GM18498 (cell line): ENCODE measurements at regions not wholly inside any gene's neighbourhood (a gene's known extent, or its start where the extent isn't known, plus 50 kb on each side); places are given as distances from the start of the nearest gene placed in this dataset.

Experiments used
- ATAC-seq: cut with Tn5 transposase; IDR thresholded peaks from one replicate; pipeline ENCODE4 v1.9.1; 2021; ENCODE audit warnings: mild to moderate bottlenecking, moderate library complexity; ENCODE audit not compliant: unreplicated experiment

DNA sequence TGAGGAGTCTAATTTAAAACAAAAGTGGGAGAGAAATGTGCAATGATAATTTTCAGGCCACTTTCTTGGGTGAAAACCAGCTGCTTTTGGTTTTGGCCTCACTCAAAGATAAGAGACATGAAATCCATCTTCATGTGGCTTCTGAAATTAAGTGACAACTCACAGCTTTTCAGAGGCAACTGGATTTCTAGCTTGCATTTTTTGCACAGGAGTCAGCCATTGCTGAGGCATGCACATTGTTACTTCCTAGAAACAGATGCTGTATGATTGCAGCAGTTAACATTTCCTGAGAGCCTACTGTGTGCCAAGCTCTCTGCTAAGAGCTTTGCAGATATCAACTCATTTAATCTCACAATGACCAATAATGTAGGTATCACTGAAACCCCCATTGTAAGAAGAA lies 562.6 kb downstream of the NR2F1-AS1 start:
- ATAC-seq = no peak

DNA sequence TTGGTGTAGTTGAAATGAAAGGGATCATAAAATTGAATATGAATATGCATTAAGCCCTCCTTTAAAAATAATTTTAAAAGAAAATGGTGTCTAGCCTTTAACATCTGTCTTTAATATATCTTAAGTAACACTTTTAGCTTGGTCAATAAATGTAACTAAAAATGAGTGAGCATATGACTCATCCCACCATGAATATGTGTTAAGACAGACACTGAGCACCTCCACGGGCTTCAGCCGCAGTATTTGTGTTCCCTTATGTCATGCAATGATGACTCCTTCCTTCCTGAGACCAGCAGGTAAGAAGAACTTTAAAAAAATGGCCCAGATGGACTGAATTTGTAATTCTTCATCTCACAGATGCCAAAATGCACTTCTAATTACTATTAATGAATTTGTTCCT lies 563.2 kb downstream of the NR2F1-AS1 start:
- no peak for ATAC-seq

DNA sequence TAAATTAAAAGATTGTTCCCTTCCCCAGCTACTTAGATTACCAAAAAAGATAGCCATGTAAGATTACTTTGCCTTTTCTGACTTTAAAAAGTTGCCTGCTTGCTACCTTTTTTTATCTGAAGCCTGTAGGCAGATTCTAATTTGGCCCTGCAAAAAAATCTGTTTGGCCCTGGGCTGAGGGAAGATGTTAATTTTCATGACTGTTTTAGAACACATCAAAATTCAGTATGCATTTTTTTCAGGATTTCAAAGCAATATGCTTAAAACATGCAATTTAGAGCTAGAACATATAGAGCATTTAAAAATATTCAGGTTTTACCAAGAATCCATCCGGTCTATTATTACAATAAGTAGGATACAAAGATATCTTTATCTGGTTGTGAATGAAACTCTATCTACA lies 563.6 kb downstream of the NR2F1-AS1 start:
- ATAC-seq = no peak

DNA sequence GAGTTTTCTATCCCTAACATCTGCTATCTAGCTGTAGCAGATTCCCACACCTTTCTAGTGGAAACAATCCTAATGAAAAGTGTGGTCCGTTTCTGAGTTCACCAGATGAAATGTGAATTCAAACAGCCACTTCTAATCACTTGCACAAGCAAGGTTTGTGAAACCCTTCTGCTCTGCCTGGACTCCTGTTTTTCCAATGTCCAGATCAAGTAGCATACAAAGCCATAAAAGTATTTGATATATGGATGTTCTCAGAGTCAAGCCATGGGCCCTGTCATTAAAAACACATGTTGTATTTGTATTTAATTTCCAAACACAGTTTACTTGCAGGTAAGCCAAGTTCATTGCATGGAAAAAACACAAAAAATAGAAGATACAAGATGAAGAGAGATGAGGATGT lies 570.4 kb downstream of the NR2F1-AS1 start:
- no peak for ATAC-seq

DNA sequence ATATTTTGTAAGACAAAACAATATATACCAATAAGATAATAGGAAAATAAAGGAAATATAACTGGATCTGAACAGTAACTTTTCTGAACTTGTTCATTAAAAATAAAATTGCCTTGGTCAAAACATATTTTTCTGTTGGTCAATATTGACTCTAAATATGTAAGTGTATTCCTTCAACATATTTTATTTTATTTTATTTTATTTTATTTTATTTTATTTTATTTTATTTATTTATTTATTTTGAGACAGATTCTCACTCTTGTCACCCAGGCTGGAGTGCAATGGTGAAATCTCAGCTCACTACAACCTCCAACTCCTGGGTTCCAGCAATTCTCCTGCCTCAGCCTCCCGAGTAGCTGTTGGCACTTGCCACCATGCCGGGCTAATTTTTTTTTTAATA lies 571.0 kb downstream of the NR2F1-AS1 start:
- ATAC-seq = no peak

DNA sequence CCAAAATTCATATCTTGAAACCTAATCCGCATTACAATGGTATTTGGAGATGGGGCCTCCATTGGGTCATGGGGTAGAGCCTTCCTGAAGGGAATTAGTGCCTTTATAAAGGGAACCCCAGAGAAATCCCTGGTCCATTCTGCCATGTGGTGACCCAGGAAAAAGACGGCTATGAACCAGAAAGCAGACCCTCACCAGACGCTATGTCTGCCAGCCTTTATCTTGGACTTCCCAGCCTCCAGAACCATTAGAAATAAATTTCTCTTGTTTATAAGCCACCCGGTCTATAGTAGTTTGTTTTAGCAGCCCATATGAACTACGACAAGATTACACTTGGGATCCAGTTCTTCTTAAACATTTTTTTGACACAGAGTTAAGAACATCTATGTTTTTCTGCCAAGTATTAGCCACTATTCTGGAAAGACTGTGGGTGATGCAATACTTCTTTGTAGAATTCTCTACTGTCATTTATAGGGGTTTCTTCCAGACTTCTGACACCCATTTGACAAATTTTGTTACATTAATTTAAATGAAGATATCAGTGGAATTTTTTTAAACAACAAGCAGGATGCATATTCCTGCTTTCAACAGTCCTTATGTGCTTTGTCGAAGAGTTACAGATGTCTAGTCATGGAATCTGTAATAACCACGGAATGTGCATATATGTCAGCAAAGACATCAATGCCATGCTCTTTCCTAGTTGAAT lies 572.4 kb downstream of the NR2F1-AS1 start:
- ATAC-seq = no peak

DNA sequence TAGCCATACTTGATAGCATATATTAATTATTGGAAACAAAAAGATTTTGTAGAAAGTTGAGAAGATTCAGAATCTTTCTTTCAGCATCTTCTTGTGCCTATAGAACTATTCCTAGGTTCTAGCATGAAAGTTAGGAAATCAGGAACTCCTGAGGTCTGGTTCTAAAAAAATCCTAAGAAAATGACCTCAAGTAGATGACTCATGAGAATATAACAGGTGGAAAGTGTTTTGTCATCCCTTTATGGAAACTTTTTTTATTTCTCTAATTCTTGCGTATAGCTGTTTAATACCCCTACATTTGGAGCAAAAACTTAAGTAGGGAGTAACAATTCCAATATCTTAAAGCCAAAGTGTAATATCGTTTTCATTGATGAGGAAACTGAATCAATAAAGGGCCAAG lies 574.1 kb downstream of the NR2F1-AS1 start:
- ATAC-seq = no peak

DNA sequence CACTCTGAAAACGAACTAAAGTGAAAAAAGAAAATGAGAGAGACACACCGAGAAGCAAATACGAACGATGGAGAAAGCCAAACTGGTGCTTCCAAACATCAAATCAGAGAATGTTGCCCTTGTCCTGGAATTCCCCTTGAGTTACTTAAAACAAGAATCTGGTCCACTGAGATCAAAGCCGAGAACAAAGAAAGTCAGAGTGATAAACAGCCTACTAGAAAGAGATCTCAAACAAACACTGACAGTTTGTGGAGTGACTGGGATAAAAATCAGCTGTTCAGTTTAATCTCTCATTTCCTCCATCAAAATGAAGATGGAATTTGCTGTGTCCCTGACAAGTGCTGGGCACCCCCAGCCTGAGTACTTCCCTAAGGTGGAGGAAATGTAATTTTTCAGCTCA lies 582.6 kb downstream of the NR2F1-AS1 start:
- ATAC-seq = no peak

DNA sequence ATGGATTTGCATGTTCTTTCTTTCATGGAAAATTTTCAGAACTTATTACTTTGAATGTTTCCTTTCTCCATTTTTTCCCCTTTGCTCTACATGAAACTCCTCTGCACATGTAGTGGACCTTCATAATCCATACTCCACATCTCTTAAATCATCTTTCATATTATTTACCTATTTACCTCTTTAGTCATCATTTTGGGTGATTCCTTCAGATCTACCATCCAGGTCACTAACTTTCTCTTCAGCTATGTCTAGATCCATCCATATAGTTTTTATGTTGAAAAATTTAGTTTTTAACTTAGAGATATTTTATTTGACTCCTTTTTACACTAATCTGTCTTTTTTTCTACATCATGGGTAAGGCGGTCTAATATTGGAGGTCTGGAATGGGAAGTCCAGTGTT lies 586.6 kb downstream of the NR2F1-AS1 start:
- no peak for ATAC-seq

DNA sequence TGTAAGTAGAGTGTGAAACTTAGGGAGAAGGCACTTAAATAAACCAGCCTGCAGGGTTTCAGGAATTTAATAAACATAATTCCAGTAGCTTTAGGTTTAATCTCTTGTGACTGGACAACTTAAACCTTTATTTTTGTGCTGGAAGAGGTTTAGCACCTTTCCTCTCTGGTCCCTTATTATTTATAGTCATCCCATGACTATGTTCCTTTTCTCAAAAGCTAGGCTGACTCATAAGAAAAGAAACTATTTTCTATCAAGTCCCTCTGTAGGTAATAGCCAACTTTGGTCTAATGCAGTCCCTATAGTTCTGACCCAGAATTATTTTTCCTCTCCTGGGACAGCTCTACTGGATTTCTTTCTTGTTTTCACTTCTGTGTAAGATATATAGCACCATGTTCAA lies 588.9 kb downstream of the NR2F1-AS1 start:
- ATAC-seq = no peak

DNA sequence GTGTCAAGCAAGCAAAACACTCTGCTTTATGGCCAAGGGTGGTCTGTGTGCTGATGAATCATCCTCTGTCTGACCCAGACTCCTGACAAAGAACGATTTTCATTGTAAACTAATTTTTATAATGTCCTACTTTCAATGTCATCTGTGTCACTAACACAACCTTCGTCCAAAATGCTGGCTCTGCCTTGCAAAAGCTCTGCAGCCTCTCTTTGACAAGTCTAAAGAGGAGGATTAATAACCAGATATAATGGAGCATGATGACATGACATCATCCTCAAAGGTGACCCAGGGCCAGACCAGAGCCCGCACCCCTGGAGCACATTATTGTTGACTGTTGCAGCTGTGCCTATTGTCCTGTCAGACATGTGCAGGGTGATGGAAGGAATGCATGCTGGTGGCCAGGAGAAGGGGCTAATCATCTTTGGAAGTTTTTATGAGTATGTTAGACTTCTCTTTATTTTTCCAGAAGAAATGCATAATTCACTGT lies 589.4 kb downstream of the NR2F1-AS1 start:
- no peak for ATAC-seq

DNA sequence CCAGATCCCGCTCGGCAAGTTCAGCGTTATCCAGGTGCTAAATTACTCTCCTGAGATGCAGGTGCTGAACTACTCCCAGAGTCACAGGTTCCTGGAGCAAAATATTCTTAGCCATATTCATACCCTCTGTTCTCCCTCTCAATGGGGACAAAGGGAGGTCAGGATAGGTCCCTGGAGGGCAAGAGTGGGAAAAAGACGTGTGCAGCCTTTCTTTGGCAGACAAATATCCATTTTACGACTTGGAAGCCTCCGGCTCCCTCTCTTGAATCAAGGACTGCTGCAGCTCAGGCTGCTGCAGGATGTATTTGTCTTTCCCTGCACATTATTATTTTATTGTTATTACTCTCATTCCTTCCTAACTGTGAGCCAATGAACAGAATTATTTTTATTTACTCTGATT lies 590.2 kb downstream of the NR2F1-AS1 start:
- no peak for ATAC-seq

DNA sequence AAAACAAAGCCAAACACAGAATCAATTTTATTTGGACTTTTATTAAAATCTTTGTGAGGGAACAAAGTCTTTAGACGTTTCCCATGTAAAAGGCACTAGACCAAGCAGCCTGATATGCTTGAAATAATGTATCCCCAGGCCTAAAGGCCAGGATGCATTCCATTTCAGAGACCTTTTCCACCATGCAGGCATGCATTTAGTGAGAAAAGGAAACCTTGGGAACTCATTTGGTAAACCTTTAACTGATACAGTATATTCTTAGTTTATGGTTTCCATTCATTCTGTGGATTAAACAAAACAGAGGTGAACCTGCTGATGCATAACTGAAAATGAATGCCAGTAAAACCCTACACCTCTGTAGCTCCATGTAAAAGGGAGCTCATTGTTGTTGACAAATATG lies 600.0 kb downstream of the NR2F1-AS1 start:
- ATAC-seq = no peak

DNA sequence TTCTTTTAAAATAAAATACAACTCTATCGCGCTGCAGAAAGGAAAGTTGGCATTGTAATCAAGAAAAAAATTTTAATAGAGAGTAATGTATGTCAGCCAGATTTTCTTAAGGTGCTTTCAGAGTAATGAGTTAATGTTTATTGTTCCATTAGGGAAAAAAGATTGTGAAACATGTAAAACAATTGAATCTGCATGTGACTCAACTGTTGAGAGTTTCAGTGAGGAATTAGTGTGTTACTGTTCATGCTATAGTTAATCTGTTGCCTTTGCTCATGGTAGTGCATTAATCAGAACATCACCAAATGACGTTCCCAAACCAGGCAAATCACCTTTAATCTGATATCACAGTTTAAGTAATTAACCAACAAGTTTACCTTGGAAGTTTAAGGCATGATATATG lies 600.5 kb downstream of the NR2F1-AS1 start:
- no peak for ATAC-seq

DNA sequence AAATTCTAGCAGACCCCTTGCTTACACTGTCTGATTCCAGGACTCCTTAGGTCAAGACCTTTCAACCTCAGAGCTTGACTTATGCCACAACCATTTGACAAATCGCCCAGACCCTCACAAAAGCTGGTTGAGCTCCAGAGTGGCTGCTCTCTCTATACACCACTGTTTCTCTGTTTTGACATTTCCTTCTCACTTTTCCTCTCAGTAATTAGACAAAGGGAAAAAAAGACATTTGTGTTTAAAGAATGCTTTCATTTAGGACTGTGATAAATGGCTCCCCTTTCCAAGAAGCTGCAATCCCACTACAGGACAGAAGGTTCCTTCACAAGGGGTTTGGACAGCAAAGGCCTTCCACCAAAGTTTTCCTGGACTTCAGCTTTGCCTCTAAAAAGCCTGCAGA lies 601.3 kb downstream of the NR2F1-AS1 start:
- ATAC-seq = no peak

DNA sequence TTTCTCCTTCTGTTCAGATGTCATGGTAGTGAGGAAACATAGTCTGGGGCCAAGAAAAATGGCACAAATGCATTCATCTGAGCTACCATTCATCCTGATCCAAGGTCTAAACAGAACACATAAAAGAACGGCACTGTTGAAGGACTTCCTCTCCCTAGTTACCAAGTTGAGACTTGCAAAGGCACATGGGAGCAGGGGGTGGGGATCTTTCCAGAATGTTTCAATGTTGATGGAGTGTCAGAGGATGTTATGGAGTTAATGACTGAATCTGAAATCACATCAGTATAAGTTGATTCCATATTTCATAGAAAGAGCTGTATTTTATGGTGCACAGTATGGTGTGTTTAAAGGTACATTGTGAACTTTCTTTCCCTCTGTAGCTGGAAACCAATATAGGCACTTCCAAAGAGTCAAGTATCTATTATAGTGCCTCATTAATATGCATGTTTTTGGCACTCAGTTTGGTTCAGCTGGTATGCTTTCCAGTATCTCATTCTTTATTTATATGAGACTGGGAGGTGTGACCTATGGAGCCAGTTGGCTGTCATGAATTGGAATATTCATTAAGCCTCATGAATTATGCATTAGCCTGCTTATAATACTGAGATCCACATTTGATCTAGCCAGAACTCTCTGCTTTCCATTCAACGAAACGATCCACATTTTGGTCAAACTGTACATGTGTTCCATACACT lies 603.0 kb downstream of the NR2F1-AS1 start:
- ATAC-seq = no peak

DNA sequence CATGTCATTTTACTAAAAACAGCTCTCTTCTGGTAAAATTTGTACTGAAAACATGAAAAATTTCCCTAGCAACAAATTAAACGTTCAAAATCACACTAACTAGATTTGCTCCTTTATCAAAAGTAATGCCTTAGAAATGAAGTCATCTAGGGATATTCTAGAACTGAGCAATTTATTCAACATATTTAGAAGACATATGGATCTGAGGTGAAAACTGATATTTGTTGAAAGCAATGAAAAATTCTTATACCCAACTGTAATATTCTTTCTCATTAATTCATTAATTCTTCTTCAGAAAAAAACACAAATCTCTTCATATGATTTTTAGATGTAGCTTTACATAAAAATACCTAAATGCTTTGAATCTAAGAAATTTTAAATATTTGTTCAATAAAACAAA lies 604.9 kb downstream of the NR2F1-AS1 start:
- no peak for ATAC-seq

DNA sequence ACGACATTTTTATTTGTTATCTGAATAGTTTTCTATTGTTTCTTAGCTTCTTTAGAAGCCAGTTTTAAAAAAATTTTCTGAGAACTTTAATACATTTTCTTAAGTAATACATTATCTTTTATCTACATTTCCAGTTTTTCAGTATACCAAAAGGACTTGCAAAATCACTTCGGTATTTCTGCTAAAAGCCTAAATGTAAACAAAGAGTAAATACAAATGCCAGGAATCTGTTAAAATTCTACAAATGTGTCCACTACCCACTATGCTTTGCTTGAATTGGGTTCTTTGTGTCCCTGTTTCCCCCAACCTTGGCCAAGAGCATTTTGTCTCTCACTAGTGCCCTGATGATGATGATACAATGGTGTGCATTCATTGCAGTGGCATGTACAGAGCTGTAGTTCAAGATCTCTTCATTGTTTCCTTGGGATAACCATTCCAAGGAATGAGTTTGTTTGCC lies 611.2 kb downstream of the NR2F1-AS1 start:
- no peak for ATAC-seq

DNA sequence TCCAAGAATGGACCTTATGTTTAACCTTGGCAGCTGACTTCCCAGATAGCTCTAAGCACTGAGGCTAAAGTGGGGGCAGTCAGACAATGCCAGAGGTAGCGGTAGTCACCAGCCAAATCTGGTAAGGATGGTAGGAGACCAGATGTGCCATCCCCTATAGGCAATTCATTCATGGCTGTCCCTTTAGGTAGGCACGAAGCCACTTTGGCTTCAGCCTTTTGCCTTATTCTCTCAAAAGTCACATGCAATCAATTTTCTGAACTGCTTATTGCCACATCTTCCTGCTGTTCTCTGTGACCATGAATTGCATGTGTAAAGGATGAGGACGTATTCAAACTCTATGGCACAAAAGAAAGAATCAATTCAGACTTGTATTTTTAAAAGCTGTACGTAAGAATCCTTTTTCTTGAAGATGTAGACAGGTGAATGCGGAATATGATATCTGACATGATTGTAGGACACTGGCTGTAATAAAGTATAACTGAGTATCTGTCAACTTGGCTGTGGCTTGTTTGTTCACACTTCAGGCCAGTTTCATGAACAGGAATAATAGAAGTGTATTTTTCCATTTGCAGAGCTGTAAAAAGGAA lies 611.7 kb downstream of the NR2F1-AS1 start:
- no peak for ATAC-seq

DNA sequence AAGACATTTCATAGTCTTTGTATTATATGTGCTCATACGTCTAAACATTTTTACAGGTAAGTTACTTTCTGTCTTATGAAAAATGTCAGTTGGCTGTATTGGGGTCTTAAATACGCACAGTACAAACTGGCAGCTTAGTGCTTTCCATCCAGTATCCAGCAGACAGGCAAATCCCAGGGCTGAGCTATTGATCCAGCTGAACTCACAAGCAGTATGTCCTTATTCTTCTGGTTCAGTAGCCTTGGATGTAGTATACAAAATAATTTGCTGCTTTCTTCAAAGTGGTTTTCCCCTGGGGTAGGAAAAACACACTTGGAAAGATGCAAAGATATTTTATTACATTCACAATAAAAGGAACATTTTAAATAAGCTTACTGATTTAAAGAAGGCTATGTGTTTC lies 617.2 kb downstream of the NR2F1-AS1 start:
- ATAC-seq = no peak

DNA sequence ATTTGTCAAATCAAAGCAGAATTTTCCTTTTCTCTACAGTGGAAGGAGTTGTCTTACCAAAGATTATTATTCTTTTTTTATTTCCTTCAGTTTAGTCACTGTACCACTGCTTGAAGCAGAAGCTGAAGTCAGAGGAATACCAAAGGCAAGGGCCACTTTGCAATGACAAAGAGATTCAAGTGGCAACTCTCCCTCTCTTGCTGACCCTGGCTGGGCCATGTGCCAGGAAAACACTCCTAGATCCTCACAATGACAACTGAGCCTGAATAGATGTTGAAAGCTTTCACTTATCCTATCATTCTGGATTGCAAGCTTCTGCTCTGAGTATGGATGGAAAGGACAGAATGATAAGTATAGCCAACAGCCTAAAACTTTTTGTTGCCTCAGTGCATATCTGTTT lies 618.3 kb downstream of the NR2F1-AS1 start:
- ATAC-seq = no peak

DNA sequence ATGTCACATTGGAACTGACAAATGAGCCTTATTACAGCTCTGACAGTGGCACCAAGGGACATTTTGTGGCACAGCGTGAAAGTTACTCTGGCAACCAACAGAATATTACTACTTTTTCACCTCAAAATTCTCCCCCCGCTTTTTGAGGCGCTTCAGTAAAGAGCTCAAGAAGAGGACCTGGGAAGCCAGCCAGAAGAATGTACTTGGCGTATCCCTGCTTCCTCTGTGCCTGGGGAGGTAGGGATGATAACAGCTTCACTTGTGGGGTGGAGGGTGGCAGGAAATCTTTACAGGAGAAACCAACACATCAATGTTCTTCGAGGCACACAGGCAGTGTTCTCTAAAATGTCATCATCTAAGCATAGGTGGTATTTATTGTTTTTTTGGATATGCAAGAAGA lies 624.1 kb downstream of the NR2F1-AS1 start:
- no peak for ATAC-seq
